GM19324 (cell line): ENCODE measurements at regions not wholly inside any gene's neighbourhood (a gene's known extent, or its start where the extent isn't known, plus 50 kb on each side); places are given as distances from the start of the nearest gene placed in this dataset.

Experiments
- ATAC-seq: cut with Tn5 transposase; IDR thresholded peaks from one replicate; pipeline ENCODE4 v1.9.1; 2021; ENCODE audit warnings: mild to moderate bottlenecking, moderate library complexity; ENCODE audit not compliant: unreplicated experiment, low FRiP score

DNA sequence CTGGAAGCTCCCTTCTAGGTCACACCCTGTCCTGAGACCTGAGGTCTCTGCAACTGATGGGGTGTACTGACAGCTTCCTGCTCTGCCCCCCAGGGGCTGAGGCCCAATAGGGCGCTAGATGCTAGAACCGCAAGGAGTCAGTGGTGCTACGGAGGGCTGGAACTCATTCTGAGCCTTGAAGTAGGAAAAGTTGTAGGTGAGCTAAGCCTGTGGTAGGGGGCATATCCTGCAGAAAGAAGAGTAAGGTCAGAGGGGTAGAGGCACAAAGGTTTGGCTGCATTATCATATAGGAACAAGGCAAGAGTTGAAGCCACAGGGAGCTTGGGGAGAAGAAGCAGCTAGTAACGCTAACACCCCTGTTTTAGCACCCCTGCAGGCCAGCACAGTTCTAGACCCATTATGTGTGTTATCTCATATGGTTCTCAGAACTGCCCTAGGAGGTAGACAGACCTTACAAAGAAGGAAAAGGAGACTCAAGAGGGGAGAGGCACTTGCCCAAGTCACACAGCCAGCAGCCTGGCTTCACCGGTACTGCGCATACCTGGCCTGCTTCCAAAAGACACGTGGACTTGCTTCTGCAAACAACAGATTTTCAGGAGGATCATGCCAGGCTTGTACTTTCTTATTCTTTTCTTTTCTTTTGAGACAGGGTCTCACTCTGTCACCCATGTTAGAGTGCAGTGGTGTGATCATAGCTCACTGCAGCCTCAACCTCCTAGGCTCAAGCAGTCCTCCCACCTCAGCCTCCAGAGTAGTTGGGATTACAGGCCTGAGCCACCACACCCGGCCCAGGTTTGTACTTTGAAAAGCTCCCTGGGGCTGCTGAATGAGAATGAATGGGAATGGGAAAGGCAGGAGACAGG lies 156.1 kb downstream of the MRPL14 start:
- ATAC-seq = no peak

DNA sequence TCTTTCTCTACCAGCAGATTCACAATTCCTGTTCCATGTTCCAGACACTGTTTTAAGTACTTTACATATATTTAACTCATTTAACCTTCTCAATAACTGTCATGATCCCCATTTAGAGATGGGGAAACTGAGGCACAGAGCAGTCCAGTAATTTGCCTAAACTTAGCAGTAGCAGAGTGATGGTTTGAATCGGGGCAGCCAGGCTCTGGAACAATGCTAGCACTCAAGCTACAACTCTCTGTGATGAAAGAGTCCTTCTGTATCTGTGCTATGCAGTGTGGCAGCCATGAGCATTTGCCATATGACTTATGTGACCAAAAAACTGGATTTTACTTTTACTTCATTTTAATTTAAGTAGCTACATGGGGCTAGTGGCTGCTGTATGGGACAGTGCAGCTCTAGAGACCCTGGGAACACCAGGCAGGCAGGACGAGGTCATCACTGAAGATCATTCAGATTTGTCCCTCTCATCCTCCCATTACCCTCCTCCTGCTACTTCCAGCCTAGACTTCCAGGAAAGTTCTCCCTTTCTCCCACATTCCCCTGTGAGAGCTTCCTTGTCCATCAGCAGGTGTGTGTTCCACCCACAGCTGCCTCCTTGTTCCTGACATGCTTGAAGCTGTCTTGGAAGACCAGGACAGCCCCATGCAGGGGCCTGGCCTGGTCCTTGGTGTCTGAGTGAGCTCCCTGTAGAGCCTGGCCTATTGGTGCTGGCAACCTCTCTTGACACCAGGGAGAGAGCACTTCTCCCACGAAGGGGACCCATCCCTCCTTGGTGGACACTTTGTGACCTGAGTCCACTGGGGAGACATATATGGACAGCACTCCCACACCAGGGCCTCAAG lies 157.0 kb downstream of the MRPL14 start:
- ATAC-seq = no peak

DNA sequence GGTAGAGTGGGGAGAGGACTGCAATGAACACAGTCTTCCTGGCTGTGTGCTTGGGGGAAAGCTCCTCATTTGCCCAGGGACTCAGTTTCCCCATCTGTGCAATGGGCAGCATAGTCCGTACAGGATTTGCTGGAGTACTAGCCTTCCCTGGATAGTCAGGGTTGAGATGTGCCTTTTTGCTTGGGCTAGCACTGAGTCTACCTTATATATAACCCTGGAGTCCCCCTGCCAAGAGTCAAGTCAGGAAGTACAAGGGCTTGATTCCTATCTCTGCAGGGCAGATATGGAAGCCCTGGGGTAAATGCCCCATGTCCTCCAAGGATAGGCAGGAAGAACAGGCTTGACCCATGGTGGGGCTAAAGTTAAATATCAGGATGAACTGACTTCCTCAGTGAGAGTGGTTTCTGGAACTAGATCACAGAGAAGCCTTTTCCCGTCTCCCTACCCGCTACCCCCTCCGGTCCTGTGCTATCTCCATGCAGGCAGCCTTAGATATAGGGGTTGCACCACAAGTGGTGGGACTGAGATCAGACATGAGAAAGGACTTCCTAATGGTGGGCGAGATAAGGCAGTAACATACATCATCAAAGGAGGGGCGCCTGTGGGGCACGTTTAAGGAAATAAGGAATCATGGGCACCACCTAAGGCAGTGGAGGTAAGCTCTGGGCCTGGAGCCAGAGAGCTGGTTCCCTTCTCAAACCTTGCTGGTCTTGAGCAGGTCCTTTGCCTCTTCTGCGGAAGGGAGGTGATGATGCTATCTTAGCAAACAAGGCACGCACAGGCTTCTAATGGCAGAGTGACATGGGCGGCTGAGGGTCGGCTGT lies 157.9 kb downstream of the MRPL14 start:
- no peak for ATAC-seq

DNA sequence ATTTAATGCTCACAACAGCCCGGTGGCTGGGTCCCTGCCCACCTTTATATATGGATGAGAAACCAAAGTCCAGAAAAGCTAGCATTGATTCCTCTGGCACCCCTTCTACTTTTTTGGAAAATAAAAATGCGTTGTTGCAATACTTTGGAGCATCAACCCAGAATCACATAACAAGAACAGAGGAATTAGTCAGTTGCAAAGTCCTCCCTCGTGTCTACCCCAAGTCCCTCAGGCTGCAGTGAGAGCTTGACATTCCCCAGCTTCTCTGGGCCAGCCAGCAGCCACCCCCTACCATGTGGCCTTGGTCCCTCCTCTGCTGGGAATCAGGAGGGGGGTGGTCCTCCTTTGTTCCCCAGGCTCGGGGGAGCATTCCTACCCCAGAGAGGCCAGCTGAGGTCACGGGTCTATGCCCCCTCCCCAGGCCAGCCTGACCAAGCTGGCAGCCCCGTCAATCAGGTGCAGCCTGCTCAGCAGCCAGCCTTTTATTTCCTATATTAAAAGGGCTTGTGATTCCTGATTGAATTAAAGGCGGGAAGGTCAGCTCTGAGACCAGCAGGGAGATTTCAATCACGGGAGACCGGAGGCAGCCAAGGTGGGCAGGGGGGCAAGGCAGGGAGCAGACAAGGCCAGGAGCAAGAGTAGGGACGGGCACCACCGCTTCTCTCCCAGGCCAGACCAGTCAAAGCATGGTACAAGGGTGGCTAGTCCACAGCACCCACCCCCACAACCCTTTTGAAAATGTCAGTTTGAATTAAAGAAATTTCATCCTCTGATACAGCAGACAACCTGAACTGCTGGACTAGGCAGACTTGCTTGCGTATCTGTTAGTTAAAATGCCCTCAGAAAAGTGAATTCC lies 158.9 kb downstream of the MRPL14 start:
- ATAC-seq = no peak

DNA sequence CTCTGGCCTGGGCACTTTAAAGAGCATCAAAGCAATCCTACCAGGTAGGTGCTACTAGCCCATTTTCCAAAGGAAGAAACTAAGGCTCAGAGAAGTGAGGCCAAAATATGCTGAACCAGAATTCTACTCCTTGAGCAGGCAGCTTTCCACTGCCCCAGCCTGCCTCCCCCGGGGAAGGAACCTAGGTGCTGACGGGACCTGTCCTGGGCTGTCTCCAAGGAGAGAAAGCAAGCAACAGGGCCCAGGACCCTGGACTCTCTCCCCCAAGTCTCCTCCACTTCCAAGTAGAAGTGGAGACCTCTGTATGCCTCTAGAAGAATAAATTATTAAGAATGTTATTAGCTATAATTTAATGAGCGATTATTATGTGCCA lies 159.5 kb downstream of the MRPL14 start:
- no peak for ATAC-seq

DNA sequence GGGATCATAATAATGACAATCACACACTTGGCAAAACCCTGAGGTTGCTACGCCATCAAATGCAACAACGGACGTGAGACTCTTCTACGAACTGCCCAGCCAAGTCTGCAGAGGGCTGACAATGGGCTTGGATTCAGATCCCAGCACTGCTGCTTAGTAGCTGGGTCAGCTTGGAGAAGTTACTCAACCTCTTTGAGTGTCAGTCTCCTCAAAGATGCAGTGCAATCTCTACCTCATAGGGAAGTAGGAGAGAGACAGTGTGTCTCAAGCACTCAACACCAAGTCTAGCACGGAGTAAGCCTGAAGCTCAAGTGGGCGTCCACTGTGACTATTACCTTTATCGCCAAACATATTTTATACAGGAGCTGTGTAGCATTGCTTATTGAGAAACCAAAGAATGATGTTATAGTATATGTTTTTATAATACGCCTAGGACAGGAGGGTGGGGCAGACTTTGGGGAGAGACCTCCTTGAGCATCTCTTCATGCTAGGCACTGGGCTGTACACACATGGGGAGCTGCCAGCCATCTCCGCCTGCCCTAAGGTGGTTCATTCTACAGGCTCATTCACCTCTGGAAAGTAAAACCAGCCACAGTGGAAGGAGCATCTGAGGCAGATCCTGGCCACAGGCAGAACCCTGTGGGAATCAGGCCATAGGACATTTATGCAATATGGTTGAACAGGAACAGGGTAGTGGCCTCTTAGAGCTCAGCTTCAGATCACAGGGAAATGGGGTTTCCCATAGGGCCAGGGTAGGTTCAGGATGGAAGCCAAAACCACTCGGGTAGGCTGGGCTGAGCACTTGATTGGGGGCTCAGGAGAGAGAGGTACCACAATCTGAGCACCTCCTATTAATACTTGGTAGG lies 160.2 kb downstream of the MRPL14 start:
- ATAC-seq = no peak

DNA sequence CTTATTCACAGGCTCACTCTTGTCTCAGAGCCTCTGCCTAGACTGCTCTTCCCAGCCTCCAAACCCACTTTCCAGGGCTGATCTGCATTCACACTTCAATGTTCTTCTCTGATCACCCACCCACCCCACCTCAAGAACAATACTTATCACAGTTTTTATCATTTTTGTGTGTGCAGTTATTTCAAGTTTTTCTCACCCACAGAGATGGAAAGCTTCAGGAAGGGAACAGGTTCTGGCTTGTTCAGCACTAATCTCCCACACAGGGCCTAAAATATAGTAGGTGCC lies 160.9 kb downstream of the MRPL14 start:
- ATAC-seq = no peak

DNA sequence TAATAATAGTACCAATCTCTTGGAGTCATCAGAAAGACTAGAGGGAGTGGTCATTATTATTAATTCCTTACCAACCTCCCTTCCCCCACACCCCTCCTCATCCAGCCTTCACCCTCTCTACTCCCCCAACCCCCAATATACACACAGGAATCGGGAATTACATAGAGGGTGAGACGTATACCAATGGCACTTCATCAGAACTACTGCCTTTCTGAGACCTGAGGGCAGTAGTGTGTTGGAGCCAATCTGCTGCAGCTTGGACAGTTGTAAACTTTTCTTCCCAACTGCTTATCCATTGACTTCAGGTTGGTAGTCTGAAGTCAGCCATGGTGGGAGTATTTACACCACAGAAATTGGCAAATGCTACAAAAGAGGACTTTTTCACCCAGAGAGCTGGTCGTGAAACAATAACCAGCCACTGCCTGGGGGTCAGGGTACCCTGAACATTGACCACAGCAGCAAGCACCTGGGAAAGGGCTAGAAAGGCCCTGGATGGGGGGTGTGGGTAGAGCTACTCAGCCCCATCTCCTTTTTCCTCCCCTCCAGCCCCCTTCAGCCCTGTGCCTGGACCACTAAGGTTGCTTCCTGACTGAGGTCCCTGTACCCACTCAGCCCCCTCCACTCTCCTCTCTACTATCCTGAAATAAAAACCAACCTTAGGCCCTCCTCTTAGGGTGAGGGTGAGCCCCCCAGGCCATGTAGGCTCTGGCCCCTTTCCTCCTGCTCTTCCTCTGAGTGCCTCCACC lies 161.5 kb downstream of the MRPL14 start:
- no peak for ATAC-seq

DNA sequence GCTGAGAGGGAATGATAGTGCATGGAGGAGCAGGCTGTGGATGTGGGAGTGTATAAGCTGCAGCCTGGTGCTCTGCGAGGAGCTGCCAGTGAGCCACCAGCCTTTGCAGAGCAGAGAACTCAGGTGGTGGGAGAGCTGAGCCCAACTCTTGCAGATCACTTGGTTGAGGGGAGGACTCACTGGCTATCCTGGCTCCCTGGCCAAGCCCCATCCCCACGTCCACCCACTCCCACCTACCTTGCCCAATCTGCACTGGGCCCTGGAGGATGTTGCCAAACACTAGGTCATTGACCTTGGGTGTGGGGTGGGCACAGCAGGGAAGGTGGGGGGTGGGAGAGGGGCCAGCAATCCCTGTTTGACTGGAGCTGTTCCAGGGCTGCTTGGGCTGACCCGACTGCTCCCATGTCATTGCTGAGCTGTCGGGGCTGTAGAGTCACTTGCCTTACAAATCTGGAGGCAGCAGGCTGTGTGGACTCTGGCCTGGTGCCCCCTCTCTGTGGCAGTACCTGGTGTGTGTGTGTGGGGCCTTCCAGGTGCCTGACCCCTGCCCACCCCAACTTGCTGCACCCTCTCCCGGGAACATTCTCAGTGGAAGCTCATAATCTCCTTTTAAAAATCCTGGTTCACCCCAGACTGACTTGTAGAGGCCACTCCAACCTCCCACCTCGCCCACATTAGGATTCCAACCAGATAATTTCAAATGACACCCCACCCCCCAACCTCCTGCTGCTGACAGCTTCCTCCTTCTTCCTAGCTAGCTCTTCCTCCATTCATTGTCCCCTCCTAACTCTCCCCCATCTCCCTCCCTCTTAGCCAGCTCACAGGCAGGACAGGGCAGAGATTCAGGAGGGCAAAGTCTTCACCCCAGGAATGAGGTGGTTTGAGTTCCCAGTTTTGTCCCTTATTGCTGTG lies 162.3 kb downstream of the MRPL14 start:
- ATAC-seq = no peak

DNA sequence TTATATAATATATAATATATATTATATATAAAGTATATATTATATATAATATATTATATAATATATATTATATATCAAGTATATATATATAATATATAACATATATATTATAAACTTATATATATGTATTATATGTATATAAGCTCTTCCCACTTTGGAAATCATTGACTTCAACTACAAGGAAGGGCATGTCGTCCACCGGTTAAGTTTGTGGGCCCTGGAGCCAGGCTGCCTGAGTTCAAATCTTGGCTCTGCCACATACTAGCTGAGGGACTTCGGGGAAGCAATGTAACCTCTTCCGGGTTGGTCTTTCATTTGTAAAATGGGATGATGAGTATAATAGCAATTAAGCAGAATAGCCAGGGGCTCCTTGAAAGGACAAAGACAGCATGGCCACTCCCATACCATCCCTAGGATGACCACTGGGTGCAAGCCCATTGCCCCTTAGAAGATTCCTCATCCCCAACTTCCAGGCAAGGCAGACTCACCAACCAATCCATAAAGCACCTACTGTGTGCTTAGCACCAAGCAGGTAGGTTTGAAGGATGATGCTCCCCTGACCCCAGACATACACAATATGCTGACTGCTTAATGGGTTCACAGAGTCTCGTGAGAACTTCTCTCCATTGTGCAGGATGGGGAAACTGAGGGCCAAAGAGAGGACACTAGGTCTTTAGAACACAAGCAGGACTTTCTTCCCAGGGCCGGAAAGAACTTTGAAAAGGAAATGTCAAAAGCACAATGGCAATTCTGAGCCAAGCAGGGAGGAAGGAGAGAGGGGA lies 163.2 kb downstream of the MRPL14 start:
- no peak for ATAC-seq

DNA sequence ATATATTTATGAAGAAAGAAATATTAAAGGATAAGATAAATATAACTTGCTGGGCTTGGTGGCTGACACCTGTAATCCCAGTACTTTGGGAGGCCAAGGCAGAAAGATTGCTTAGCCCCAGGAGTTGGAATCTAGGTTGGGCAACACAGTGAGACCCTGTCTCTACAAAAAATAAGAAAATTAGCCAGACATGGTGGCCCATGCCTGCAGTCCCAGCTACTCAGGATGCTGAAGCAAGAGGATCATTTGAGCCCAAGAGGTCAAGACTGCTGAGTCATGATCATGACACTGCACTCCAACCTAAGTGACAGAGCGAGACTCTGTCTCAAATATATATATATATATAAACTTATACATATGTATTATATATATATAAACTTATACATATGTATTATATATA lies 164.0 kb downstream of the MRPL14 start:
- no peak for ATAC-seq

DNA sequence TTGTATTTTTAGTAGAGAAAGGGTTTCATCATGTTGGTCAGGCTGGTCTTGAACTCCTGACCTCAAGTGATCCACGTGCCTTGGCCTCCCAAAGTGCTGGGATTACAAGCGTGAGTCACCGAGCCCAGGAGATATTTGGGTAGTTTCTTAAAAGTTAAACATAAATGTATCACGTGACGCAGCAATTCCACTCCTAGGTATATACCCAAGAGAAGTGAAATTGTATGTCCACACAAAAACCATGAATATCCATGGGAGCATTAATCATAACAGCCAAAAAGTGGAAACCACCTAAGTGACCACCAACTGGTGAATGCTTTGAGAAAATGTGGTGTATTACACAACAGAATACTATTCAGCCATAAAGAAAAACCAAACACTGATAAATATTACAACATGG lies 164.8 kb downstream of the MRPL14 start:
- no peak for ATAC-seq

DNA sequence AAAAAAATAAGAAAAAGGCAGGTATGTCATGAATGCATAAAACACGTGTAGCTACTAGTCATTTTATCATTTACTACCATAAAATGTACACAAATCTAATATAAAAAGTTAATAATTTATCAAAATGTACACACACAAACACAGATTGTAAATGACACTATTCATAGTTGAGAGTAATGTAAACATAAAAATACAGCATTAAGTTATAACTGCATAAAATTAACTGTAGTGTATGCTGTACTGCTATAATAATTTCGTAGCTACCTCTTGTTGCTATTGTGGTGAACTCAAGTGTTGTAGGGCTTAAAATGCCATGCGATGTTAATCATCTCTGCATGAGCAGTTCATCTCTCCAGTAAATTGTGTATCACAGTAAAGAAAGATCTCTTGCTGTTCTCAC lies 170.0 kb downstream of the MRPL14 start:
- no peak for ATAC-seq

DNA sequence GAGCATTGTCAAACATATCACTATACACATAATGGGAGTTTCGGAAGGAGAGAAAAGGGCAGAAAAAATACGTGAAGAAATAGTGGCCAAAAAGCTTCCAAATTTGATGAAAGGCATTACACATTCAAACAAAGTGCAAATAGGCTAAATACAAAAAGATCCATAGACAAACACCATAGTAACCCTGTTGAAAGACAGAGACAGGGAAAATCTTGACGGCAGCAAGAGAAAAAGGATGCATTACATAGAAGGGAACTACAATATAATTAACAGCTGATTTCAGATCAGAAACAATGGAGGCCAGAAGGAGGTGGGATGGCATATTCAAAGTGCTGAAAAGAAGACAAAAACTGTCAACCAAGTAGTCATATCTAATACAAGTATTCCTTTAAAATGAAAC lies 170.8 kb downstream of the MRPL14 start:
- no peak for ATAC-seq

DNA sequence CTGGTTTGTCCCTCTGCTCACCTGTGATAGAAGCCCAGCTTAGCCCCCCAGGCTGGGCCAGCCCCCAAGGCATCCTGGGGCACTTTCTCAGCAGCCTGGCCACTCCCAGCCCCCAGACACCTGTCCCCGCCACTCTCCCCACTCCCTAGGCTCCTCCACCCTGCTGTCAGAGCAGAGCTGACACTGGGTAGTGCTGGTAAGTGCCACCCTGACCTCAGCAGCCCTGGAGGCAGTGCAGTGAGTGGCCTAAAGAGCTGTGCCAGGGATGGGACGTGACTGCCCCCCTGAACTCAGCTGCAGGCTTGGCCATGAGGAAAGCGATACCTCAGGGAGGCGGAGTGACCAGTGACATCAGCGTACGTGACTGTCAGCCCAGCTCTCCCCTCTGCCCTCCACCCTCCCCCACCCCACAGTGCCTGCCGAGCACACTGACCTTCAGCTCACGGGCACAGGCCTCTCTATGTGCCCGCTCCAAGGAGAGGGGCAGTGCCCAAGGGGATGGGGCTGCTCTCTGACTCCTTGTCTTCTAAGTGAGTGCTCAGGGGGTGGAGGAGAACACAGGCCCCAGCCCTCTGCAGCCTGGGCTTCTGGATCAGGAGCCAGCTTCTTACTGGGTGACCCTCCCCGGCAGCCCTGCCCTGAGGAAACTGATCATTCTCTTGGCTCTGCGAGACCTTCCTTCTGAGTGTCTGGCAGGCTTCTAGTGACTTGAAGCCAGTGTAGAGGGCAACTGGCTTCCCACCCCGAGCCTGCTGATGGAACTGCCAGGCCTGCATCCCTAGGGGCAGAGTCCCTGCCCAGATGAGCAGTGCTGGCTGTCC lies 172.7 kb downstream of the MRPL14 start:
- no peak for ATAC-seq

DNA sequence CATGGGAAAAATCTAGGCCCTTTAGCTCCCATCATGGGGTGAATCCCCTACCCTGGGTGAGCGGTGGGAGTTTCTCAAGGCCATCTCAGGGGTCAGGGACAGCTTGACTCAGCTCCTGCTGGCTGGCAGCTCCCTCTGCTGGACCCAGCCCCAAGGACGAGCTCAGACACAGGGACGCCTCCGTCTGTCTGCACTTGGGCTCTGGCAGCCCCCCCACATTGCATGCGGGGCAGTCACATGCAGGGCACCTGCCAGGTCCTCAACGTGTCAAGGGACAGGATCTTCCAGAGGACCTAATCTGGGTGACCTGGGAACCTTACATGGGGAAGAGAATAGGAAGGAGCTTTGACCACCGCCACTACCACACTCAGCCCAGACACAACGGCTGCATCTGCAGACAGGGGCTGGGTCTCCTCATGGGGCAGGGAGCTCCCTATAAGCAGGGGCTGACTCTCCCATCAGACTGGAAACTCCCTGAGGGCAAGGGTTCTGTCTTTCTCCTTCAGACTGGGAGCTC lies 173.4 kb downstream of the MRPL14 start:
- ATAC-seq = no peak
